ENCODE measurements at regions not wholly inside any gene's neighbourhood (a gene's known extent, or its start where the extent isn't known, plus 50 kb on each side); places are given as distances from the start of the nearest gene placed in this dataset.
"Not testable (repeated sequence)": the region's sequence is repeated elsewhere in the genome, so short reads cannot be mapped to it uniquely, and the experiment has no call there.

- in situ Hi-C loops (cut with HindIII; ENCODE audit: low sequenced_read_pairs), result no loop called here
- no peak for TF ChIP-seq CTCF (IDR thresholded peaks at IDR 0.05; ENCODE audit: low read depth, low read length)
- no peak for DNase-seq (ENCODE audit: low read depth, low spot score)
- H3K4me3 ChIP-seq (ENCODE audit: low read depth, low read length), result no peak overlapping the region
Measured at GRCh38 chr20:60186412-60186811, 228.2 kb downstream of the CDH26 start.

GRCh38 chr20:60187683-60188082 is 229.5 kb downstream of the CDH26 start:
- no peak for DNase-seq (ENCODE audit: low read depth, low spot score)
- H3K4me3 ChIP-seq (ENCODE audit: low read depth, low read length), result no peak overlapping the region
- in situ Hi-C loops (cut with HindIII; ENCODE audit: low sequenced_read_pairs), result no loop called here
- TF ChIP-seq CTCF (IDR thresholded peaks at IDR 0.05; ENCODE audit: low read depth, low read length), result no peak

- DNase-seq (ENCODE audit: low read depth, low spot score), result no peak
- no peak for TF ChIP-seq CTCF (IDR thresholded peaks at IDR 0.05; ENCODE audit: low read depth, low read length)
- no peak overlapping the region for H3K4me3 ChIP-seq (ENCODE audit: low read depth, low read length)
- in situ Hi-C loops (cut with HindIII; ENCODE audit: low sequenced_read_pairs), result no loop called here
Measured at GRCh38 chr20:60191014-60191413, 232.8 kb downstream of the CDH26 start.

- no peak for TF ChIP-seq CTCF (IDR thresholded peaks at IDR 0.05; ENCODE audit: low read depth, low read length)
- no peak for DNase-seq (ENCODE audit: low read depth, low spot score)
- no peak overlapping the region for H3K4me3 ChIP-seq (ENCODE audit: low read depth, low read length)
- in situ Hi-C loops (cut with HindIII; ENCODE audit: low sequenced_read_pairs), result no loop called here
Measured at GRCh38 chr20:60192326-60192725, 234.1 kb downstream of the CDH26 start.

- in situ Hi-C loops (cut with HindIII; ENCODE audit: low sequenced_read_pairs); H3K4me3 ChIP-seq (ENCODE audit: low read depth, low read length); DNase-seq (ENCODE audit: low read depth, low spot score): not testable (repeated sequence)
Measured at GRCh38 chr20:60199132-60199531, 240.9 kb downstream of the CDH26 start.

GRCh38 chr20:60199866-60200265 is 241.6 kb downstream of the CDH26 start:
- no peak for DNase-seq (ENCODE audit: low read depth, low spot score)
- no peak for TF ChIP-seq CTCF (IDR thresholded peaks at IDR 0.05; ENCODE audit: low read depth, low read length)
- in situ Hi-C loops (cut with HindIII; ENCODE audit: low sequenced_read_pairs), result no loop called here
- H3K4me3 ChIP-seq (ENCODE audit: low read depth, low read length), result no peak overlapping the region

GRCh38 chr20:60200305-60200918 is 242.2 kb downstream of the CDH26 start:
- no peak for DNase-seq (ENCODE audit: low read depth, low spot score)
- in situ Hi-C loops (cut with HindIII; ENCODE audit: low sequenced_read_pairs), result no loop called here
- H3K4me3 ChIP-seq (ENCODE audit: low read depth, low read length), result no peak overlapping the region
- no peak for TF ChIP-seq CTCF (IDR thresholded peaks at IDR 0.05; ENCODE audit: low read depth, low read length)
